Activated CD8-positive, alpha-beta memory T cell treated with anti-CD3 and anti-CD28 coated beads for 48 hours (primary cell): ENCODE measurements at regions not wholly inside any gene's neighbourhood (a gene's known extent, or its start where the extent isn't known, plus 50 kb on each side); places are given as distances from the start of the nearest gene placed in this dataset.

Experiments used
- DNase-seq, 3 experiments: peaks; one replicate each; pipeline ENCODE4 v3.0.0-alpha.2; 2020; ENCODE audit warnings: low read depth in 2 of 3, low spot score in 2 of 3

GRCh38 chr1:53378061-53378460, 50.2 kb upstream of the LRP8 start:
- DNase-seq, result no peak

GRCh38 chr1:53378932-53379661, 51.2 kb upstream of the LRP8 start:
- DNase-seq, result no peak

- DNase-seq, result no peak
These were observed 51.8 kb upstream of the LRP8 start for GRCh38 chr1:53379662-53380002.

- no peak for DNase-seq
These were observed 52.4 kb upstream of the LRP8 start for GRCh38 chr1:53380296-53380695.

- no peak for DNase-seq
These were observed 54.0 kb upstream of the LRP8 start for GRCh38 chr1:53381790-53382401.

GRCh38 chr1:53383136-53383870, 55.4 kb upstream of the LRP8 start:
- DNase-seq, result no peak

GRCh38 chr1:53384796-53385195, 56.9 kb upstream of the LRP8 start:
- DNase-seq, result no peak

GRCh38 chr1:53385276-53386225, 57.7 kb upstream of the LRP8 start:
- no peak for DNase-seq

GRCh38 chr1:53388963-53389362, 61.1 kb upstream of the LRP8 start:
- DNase-seq, result no peak

- no peak for DNase-seq
These were observed 62.4 kb upstream of the LRP8 start for GRCh38 chr1:53390261-53390660.

- no peak for DNase-seq
These were observed 62.9 kb upstream of the LRP8 start for GRCh38 chr1:53390736-53391135.

GRCh38 chr1:53391296-53391695, 63.4 kb upstream of the LRP8 start:
- no peak for DNase-seq

- no peak for DNase-seq
These were observed 64.1 kb upstream of the LRP8 start for GRCh38 chr1:53391982-53392381.

- DNase-seq, result no peak
These were observed 64.6 kb upstream of the LRP8 start for GRCh38 chr1:53392460-53392859.

GRCh38 chr1:53393325-53393792, 65.5 kb upstream of the LRP8 start:
- peak; percentile 29 to 80 (median 72) for DNase-seq

- DNase-seq, result no peak
These were observed 64.9 kb upstream of the DMRTB1 start for GRCh38 chr1:53394306-53394705.

- no peak for DNase-seq
These were observed 63.5 kb upstream of the DMRTB1 start for GRCh38 chr1:53395671-53396215.

- DNase-seq, result no peak
These were observed 62.5 kb upstream of the DMRTB1 start for GRCh38 chr1:53396573-53397268.

- DNase-seq, result no peak
These were observed 61.1 kb upstream of the DMRTB1 start for GRCh38 chr1:53398091-53398490.
